ENCODE measurements at regions not wholly inside any gene's neighbourhood (a gene's known extent, or its start where the extent isn't known, plus 50 kb on each side); places are given as distances from the start of the nearest gene placed in this dataset.
"Not testable (repeated sequence)": the region's sequence is repeated elsewhere in the genome, so short reads cannot be mapped to it uniquely, and the experiment has no call there.

GRCh38 chr2:203636588-203637470, 69.6 kb upstream of the CD28 start:
- Histone ChIP-seq H3K36me3 (ENCODE audit: control insufficient read depth, insufficient read depth, low read length) (no peaks in the 10 kb centered on the region), H3K9me3 (ENCODE audit: control insufficient read depth, low read length) (no peaks in the 10 kb centered on the region), H3K9ac (ENCODE audit: low read length) (no peak overlapping the region)

GRCh38 chr2:203637471-203638167, 68.8 kb upstream of the CD28 start:
- Histone ChIP-seq H3K36me3 (ENCODE audit: control insufficient read depth, insufficient read depth, low read length) (no peaks in the 10 kb centered on the region), H3K9me3 (ENCODE audit: control insufficient read depth, low read length) (no peaks in the 10 kb centered on the region), H3K4me1 (ENCODE audit: control insufficient read depth, insufficient read depth, low read length) (peaks cover 8% of the 10 kb centered on the region), H3K4me3 (ENCODE audit: low read length) (no peak overlapping the region), H3K27me3 (ENCODE audit: control insufficient read depth, insufficient read depth, low read length) (no peaks in the 10 kb centered on the region), H3K9ac (ENCODE audit: low read length) (no peak overlapping the region)

More at GRCh38 chr2:203636588-203637470, 69.6 kb upstream of the CD28 start:
- Histone ChIP-seq H3K4me1 (ENCODE audit: control insufficient read depth, insufficient read depth, low read length) (peaks cover 8% of the 10 kb centered on the region), H3K4me3 (ENCODE audit: low read length) (no peak overlapping the region), H3K27me3 (ENCODE audit: control insufficient read depth, insufficient read depth, low read length) (no peaks in the 10 kb centered on the region)

- H3K4me3 ChIP-seq (ENCODE audit: low read length); H3K9me3 ChIP-seq (ENCODE audit: control insufficient read depth, low read length); H3K9ac ChIP-seq (ENCODE audit: low read length); H3K27me3 ChIP-seq (ENCODE audit: control insufficient read depth, insufficient read depth, low read length); H3K36me3 ChIP-seq (ENCODE audit: control insufficient read depth, insufficient read depth, low read length): not testable (repeated sequence)
- peaks cover 17% of the 10 kb centered on the region for H3K4me1 ChIP-seq (ENCODE audit: control insufficient read depth, insufficient read depth, low read length)
These were observed 64.6 kb upstream of the CD28 start for GRCh38 chr2:203641865-203642264.

GRCh38 chr2:203642841-203643240, 63.6 kb upstream of the CD28 start:
- H3K36me3 ChIP-seq (ENCODE audit: control insufficient read depth, insufficient read depth, low read length); H3K9me3 ChIP-seq (ENCODE audit: control insufficient read depth, low read length); H3K27me3 ChIP-seq (ENCODE audit: control insufficient read depth, insufficient read depth, low read length); H3K4me3 ChIP-seq (ENCODE audit: low read length); H3K4me1 ChIP-seq (ENCODE audit: control insufficient read depth, insufficient read depth, low read length); H3K9ac ChIP-seq (ENCODE audit: low read length): not testable (repeated sequence)

- Histone ChIP-seq H3K9me3 (ENCODE audit: control insufficient read depth, low read length) (no peaks in the 10 kb centered on the region), H3K36me3 (ENCODE audit: control insufficient read depth, insufficient read depth, low read length) (no peaks in the 10 kb centered on the region), H3K27me3 (ENCODE audit: control insufficient read depth, insufficient read depth, low read length) (no peaks in the 10 kb centered on the region), H3K4me1 (ENCODE audit: control insufficient read depth, insufficient read depth, low read length) (peaks cover 34% of the 10 kb centered on the region), H3K4me3 (ENCODE audit: low read length) (no peak overlapping the region), H3K9ac (ENCODE audit: low read length) (no peak overlapping the region)
These were observed 60.6 kb upstream of the CD28 start for GRCh38 chr2:203645831-203646230.

- H3K9ac ChIP-seq (ENCODE audit: low read length) = no peak overlapping the region
- peaks cover 39% of the 10 kb centered on the region for H3K4me1 ChIP-seq (ENCODE audit: control insufficient read depth, insufficient read depth, low read length)
- H3K36me3 ChIP-seq (ENCODE audit: control insufficient read depth, insufficient read depth, low read length) = no peaks in the 10 kb centered on the region
- H3K27me3 ChIP-seq (ENCODE audit: control insufficient read depth, insufficient read depth, low read length) = no peaks in the 10 kb centered on the region
- no peak overlapping the region for H3K4me3 ChIP-seq (ENCODE audit: low read length)
- H3K9me3 ChIP-seq (ENCODE audit: control insufficient read depth, low read length) = no peaks in the 10 kb centered on the region
These were observed 60.1 kb upstream of the CD28 start for GRCh38 chr2:203646266-203646864.

- H3K9me3 ChIP-seq (ENCODE audit: control insufficient read depth, low read length) = no peaks in the 10 kb centered on the region
- H3K27me3 ChIP-seq (ENCODE audit: control insufficient read depth, insufficient read depth, low read length) = no peaks in the 10 kb centered on the region
- no peak overlapping the region for H3K4me3 ChIP-seq (ENCODE audit: low read length)
- H3K9ac ChIP-seq (ENCODE audit: low read length) = no peak overlapping the region
- no peaks in the 10 kb centered on the region for H3K36me3 ChIP-seq (ENCODE audit: control insufficient read depth, insufficient read depth, low read length)
- H3K4me1 ChIP-seq (ENCODE audit: control insufficient read depth, insufficient read depth, low read length) = peaks cover 40% of the 10 kb centered on the region
These were observed 59.5 kb upstream of the CD28 start for GRCh38 chr2:203646961-203647360.

- no peaks in the 10 kb centered on the region for H3K9me3 ChIP-seq (ENCODE audit: control insufficient read depth, low read length)
- H3K4me3 ChIP-seq (ENCODE audit: low read length) = no peak overlapping the region
- no peak overlapping the region for H3K9ac ChIP-seq (ENCODE audit: low read length)
- H3K27me3 ChIP-seq (ENCODE audit: control insufficient read depth, insufficient read depth, low read length) = no peaks in the 10 kb centered on the region
- peaks cover 40% of the 10 kb centered on the region for H3K4me1 ChIP-seq (ENCODE audit: control insufficient read depth, insufficient read depth, low read length)
- H3K36me3 ChIP-seq (ENCODE audit: control insufficient read depth, insufficient read depth, low read length) = no peaks in the 10 kb centered on the region
These were observed 58.9 kb upstream of the CD28 start for GRCh38 chr2:203647579-203647978.

- H3K9ac ChIP-seq (ENCODE audit: low read length) = no peak overlapping the region
- no peaks in the 10 kb centered on the region for H3K9me3 ChIP-seq (ENCODE audit: control insufficient read depth, low read length)
- no peak overlapping the region for H3K4me3 ChIP-seq (ENCODE audit: low read length)
- H3K27me3 ChIP-seq (ENCODE audit: control insufficient read depth, insufficient read depth, low read length) = no peaks in the 10 kb centered on the region
- H3K4me1 ChIP-seq (ENCODE audit: control insufficient read depth, insufficient read depth, low read length) = peaks cover 40% of the 10 kb centered on the region
- no peaks in the 10 kb centered on the region for H3K36me3 ChIP-seq (ENCODE audit: control insufficient read depth, insufficient read depth, low read length)
These were observed 58.2 kb upstream of the CD28 start for GRCh38 chr2:203648273-203648672.

- no peak overlapping the region for H3K9ac ChIP-seq (ENCODE audit: low read length)
- peaks cover 40% of the 10 kb centered on the region for H3K4me1 ChIP-seq (ENCODE audit: control insufficient read depth, insufficient read depth, low read length)
- H3K9me3 ChIP-seq (ENCODE audit: control insufficient read depth, low read length) = no peaks in the 10 kb centered on the region
- H3K36me3 ChIP-seq (ENCODE audit: control insufficient read depth, insufficient read depth, low read length) = no peaks in the 10 kb centered on the region
- no peak overlapping the region for H3K4me3 ChIP-seq (ENCODE audit: low read length)
- no peaks in the 10 kb centered on the region for H3K27me3 ChIP-seq (ENCODE audit: control insufficient read depth, insufficient read depth, low read length)
These were observed 57.1 kb upstream of the CD28 start for GRCh38 chr2:203649176-203649814.

- Histone ChIP-seq H3K4me3 (ENCODE audit: low read length) (no peak overlapping the region), H3K9me3 (ENCODE audit: control insufficient read depth, low read length) (no peaks in the 10 kb centered on the region), H3K36me3 (ENCODE audit: control insufficient read depth, insufficient read depth, low read length) (no peaks in the 10 kb centered on the region), H3K27me3 (ENCODE audit: control insufficient read depth, insufficient read depth, low read length) (no peaks in the 10 kb centered on the region), H3K4me1 (ENCODE audit: control insufficient read depth, insufficient read depth, low read length) (peaks cover 52% of the 10 kb centered on the region), H3K9ac (ENCODE audit: low read length) (no peak overlapping the region)
These were observed 55.4 kb upstream of the CD28 start for GRCh38 chr2:203650860-203651613.

Data from mucosa of stomach (tissue), 1 donor.